ENCODE measurements at regions not wholly inside any gene's neighbourhood (a gene's known extent, or its start where the extent isn't known, plus 50 kb on each side); places are given as distances from the start of the nearest gene placed in this dataset.

GRCh38 chr21:30014886-30015285, 75.1 kb upstream of the GRIK1 start:
- H2AFZ ChIP-seq (ENCODE audit: low read depth, low read length), result no peak overlapping the region
- H4K20me1 ChIP-seq (ENCODE audit: insufficient read depth, low read length), result no peaks in the 10 kb centered on the region
- no peak overlapping the region for H3K4me3 ChIP-seq (ENCODE audit: low read length)
- H3K4me1 ChIP-seq (ENCODE audit: low read length), result no peaks in the 10 kb centered on the region; the same call in 1 of the 2 replicates
- H3K27me3 ChIP-seq (ENCODE audit: low read depth, low read length), result no peaks in the 10 kb centered on the region
- H3K9me3 ChIP-seq (ENCODE audit: insufficient read depth, low read length), result no peaks in the 10 kb centered on the region
- no peak overlapping the region for H3K9ac ChIP-seq (ENCODE audit: low read length)
- H3K27ac ChIP-seq (ENCODE audit: low read length), result no peak overlapping the region
- no peak overlapping the region for H3K4me2 ChIP-seq (ENCODE audit: low read length)
- TF ChIP-seq CTCF (IDR thresholded peaks at IDR 0.05; ENCODE audit: low read depth, low read length) (no peak), EZH2phosphoT487 (IDR thresholded peaks at IDR 0.05; ENCODE audit: low read depth) (no peak)
- H3K36me3 ChIP-seq (replicated peaks; ENCODE audit: low read depth, low read length), result no peaks in the 10 kb centered on the region
- H3K79me2 ChIP-seq (ENCODE audit: low read length), result no peaks in the 10 kb centered on the region

- no peaks in the 10 kb centered on the region for H3K79me2 ChIP-seq (ENCODE audit: low read length)
- H4K20me1 ChIP-seq (ENCODE audit: insufficient read depth, low read length), result no peaks in the 10 kb centered on the region
- no peaks in the 10 kb centered on the region for H3K9me3 ChIP-seq (ENCODE audit: insufficient read depth, low read length)
- H3K4me1 ChIP-seq (ENCODE audit: low read length), result no peaks in the 10 kb centered on the region
- no peaks in the 10 kb centered on the region for H3K27me3 ChIP-seq (ENCODE audit: low read depth, low read length)
- H3K4me3 ChIP-seq (ENCODE audit: low read length), result no peak overlapping the region
- no peaks in the 10 kb centered on the region for H3K36me3 ChIP-seq (replicated peaks; ENCODE audit: low read depth, low read length)
- TF ChIP-seq EZH2phosphoT487 (IDR thresholded peaks at IDR 0.05; ENCODE audit: low read depth) (no peak), CTCF (IDR thresholded peaks at IDR 0.05; ENCODE audit: low read depth, low read length) (no peak)
- H3K4me2 ChIP-seq (ENCODE audit: low read length), result no peak overlapping the region
- no peak overlapping the region for H3K27ac ChIP-seq (ENCODE audit: low read length)
- H2AFZ ChIP-seq (ENCODE audit: low read depth, low read length), result no peak overlapping the region
- no peak overlapping the region for H3K9ac ChIP-seq (ENCODE audit: low read length)
Observed at GRCh38 chr21:29991624-29992023, 51.8 kb upstream of the GRIK1 start.

GRCh38 chr21:29989634-29990234, 49.9 kb upstream of the GRIK1 start:
- H3K9ac ChIP-seq (ENCODE audit: low read length), result no peak overlapping the region
- no peaks in the 10 kb centered on the region for H4K20me1 ChIP-seq (ENCODE audit: insufficient read depth, low read length)
- no peaks in the 10 kb centered on the region for H3K27me3 ChIP-seq (ENCODE audit: low read depth, low read length)
- H3K36me3 ChIP-seq (replicated peaks; ENCODE audit: low read depth, low read length), result no peaks in the 10 kb centered on the region
- no peaks in the 10 kb centered on the region for H3K79me2 ChIP-seq (ENCODE audit: low read length)
- no peak for TF ChIP-seq EZH2phosphoT487 (IDR thresholded peaks at IDR 0.05; ENCODE audit: low read depth)
- TF ChIP-seq CTCF (IDR thresholded peaks at IDR 0.05; ENCODE audit: low read depth, low read length), result no peak
- no peaks in the 10 kb centered on the region for H3K4me1 ChIP-seq (ENCODE audit: low read length)
- H3K4me3 ChIP-seq (ENCODE audit: low read length), result no peak overlapping the region
- no peak overlapping the region for H2AFZ ChIP-seq (ENCODE audit: low read depth, low read length)
- no peak overlapping the region for H3K4me2 ChIP-seq (ENCODE audit: low read length)
- no peak overlapping the region for H3K27ac ChIP-seq (ENCODE audit: low read length)
- H3K9me3 ChIP-seq (ENCODE audit: insufficient read depth, low read length), result no peaks in the 10 kb centered on the region

Data from OCI-LY3 (cell line).